RWPE2 (cell line): ENCODE measurements at regions not wholly inside any gene's neighbourhood (a gene's known extent, or its start where the extent isn't known, plus 50 kb on each side); places are given as distances from the start of the nearest gene placed in this dataset.
A peak's percentile ranks its signal among the peaks of the same experiment; 100 is the strongest.

Source experiments
- ATAC-seq: fragments of 200-7000 bp; cut with Tn5 transposase; 3 replicates; pipeline ENCODE4 v1.9.1; 2021; ENCODE audit warnings: low read depth
- DNase-seq: peaks from one replicate; pipeline ENCODE4 v3.0.0-alpha.2; 2020; ENCODE audit warnings: low spot score
- H3K27ac ChIP-seq: fragments of 450-650 bp; 2 replicates; pipeline ENCODE4 v1.5.1; 2017; ENCODE audit warnings: mild to moderate bottlenecking; ENCODE audit not compliant: poor library complexity, severe bottlenecking
- H3K27me3 ChIP-seq: fragments of 250-450 bp; sonication (Bioruptor Pico); 2 replicates; pipeline ENCODE4 v1.5.1; 2021; ENCODE audit warnings: mild to moderate bottlenecking, moderate library complexity; ENCODE audit not compliant: insufficient read depth, poor library complexity, severe bottlenecking
- H3K36me3 ChIP-seq: fragments of 250-450 bp; sonication (Bioruptor Pico); 2 replicates; pipeline ENCODE4 v1.5.1; 2020; ENCODE audit warnings: low read depth, mild to moderate bottlenecking, moderate library complexity
- H3K4me1 ChIP-seq: fragments of 250-450 bp; sonication (Bioruptor Pico); 2 replicates; pipeline ENCODE4 v1.5.1; 2021; ENCODE audit warnings: mild to moderate bottlenecking, moderate library complexity; ENCODE audit not compliant: insufficient read depth, poor library complexity, severe bottlenecking
- H3K4me3 ChIP-seq: fragments of 250-450 bp; sonication (Bioruptor Pico); 2 replicates; pipeline ENCODE4 v1.5.1; 2021; ENCODE audit warnings: mild to moderate bottlenecking, moderate library complexity; ENCODE audit not compliant: severe bottlenecking
- H3K9me3 ChIP-seq: fragments of 250-450 bp; sonication (Bioruptor Pico); 2 replicates; pipeline ENCODE4 v1.5.1; 2021; ENCODE audit warnings: mild to moderate bottlenecking, moderate library complexity; ENCODE audit not compliant: severe bottlenecking
- CTCF ChIP-seq: fragments of 450-650 bp; IDR thresholded peaks from one replicate; pipeline ENCODE4 v1.5.1; 2017; ENCODE audit warnings: mild to moderate bottlenecking, moderate library complexity; ENCODE audit not compliant: poor library complexity, severe bottlenecking

GRCh38 chr6:131400779-131401496 lies 172.1 kb upstream of the ARG1 start:
- Histone ChIP-seq H3K27ac (peak overlapping the region; percentile 51), H3K4me3 (no peak overlapping the region), H3K4me1 (no peaks in the 10 kb centered on the region), H3K27me3 (no peaks in the 10 kb centered on the region), H3K9me3 (no peaks in the 10 kb centered on the region), H3K36me3 (no peaks in the 10 kb centered on the region)
- no peak for TF ChIP-seq CTCF
- DNase-seq (no peak), ATAC-seq (no peak; the same call in 2 of the 3 replicates)

- Histone ChIP-seq H3K27me3 (no peaks in the 10 kb centered on the region), H3K9me3 (no peaks in the 10 kb centered on the region), H3K4me1 (no peaks in the 10 kb centered on the region), H3K4me3 (no peak overlapping the region), H3K36me3 (no peaks in the 10 kb centered on the region), H3K27ac (no peak overlapping the region)
- DNase-seq (no peak), ATAC-seq (no peak)
- no peak for TF ChIP-seq CTCF
Measured at GRCh38 chr6:131408811-131409210, 164.2 kb upstream of the ARG1 start.

GRCh38 chr6:131410785-131411184 lies 162.2 kb upstream of the ARG1 start:
- H3K27ac ChIP-seq = no peak overlapping the region
- no peaks in the 10 kb centered on the region for H3K9me3 ChIP-seq
- H3K4me1 ChIP-seq = no peaks in the 10 kb centered on the region
- no peaks in the 10 kb centered on the region for H3K36me3 ChIP-seq
- H3K4me3 ChIP-seq = no peak overlapping the region
- TF ChIP-seq CTCF = no peak
- DNase-seq = no peak
- no peak for ATAC-seq
- H3K27me3 ChIP-seq = no peaks in the 10 kb centered on the region

GRCh38 chr6:131412960-131413830 lies 159.8 kb upstream of the ARG1 start:
- TF ChIP-seq CTCF = no peak
- Histone ChIP-seq H3K4me3 (no peak overlapping the region), H3K27me3 (no peaks in the 10 kb centered on the region), H3K4me1 (no peaks in the 10 kb centered on the region), H3K36me3 (no peaks in the 10 kb centered on the region), H3K9me3 (no peaks in the 10 kb centered on the region), H3K27ac (no peak overlapping the region)
- DNase-seq (no peak), ATAC-seq (no peak)
